HCT116 (cell line): ENCODE measurements at regions not wholly inside any gene's neighbourhood (a gene's known extent, or its start where the extent isn't known, plus 50 kb on each side); places are given as distances from the start of the nearest gene placed in this dataset.

Experiments used
- ATAC-seq: fragments of 200-7000 bp; cut with Tn5 transposase; 2 replicates; pipeline ENCODE4 v1.9.1; 2020; ENCODE audit warnings: mild to moderate bottlenecking, moderate library complexity
- BruUV-seq: library from RNA; stranded (reverse); fragments of 400-500 nt; replicated peaks from 2 replicates; lab custom pipeline; 2021; lab: Mats Ljungman, UMichigan
- CTCF ChIA-PET: fragments of 300-600 bp; sonication (Branson Sonifier 250); formaldehyde crosslinking; loops from one replicate; lab custom pipeline; 2021; ENCODE audit warnings: antibody characterized with exemption; lab: Charles Lee
- POLR2A ChIA-PET: fragments of 300-600, 350-600 bp; sonication (Branson Sonifier 250); formaldehyde crosslinking; loops from one replicate; lab custom pipeline; 2021; ENCODE audit warnings: antibody characterized with exemption; lab: Charles Lee
- RAD21 ChIA-PET, 2 experiments: fragments of 300-600 bp; sonication (Branson Sonifier 250); formaldehyde crosslinking; loops; one replicate each; lab custom pipeline; 2023; ENCODE audit warnings: low total read pairs in 2 of 2; ENCODE audit not compliant: uncharacterized antibody in 2 of 2, unreplicated experiment in 2 of 2, low non-redundant PET in 1 of 2; lab: Charles Lee
- DNase-seq: peaks from one replicate; pipeline ENCODE4 v3.0.0-alpha.2; 2010; ENCODE audit warnings: low read depth, low spot score
- H2AFZ ChIP-seq: fragments of 200-600 bp; shearing (Covaris generic), sonication (generic); 2 replicates; pipeline ENCODE4 v1.6.1; 2017; ENCODE audit warnings: low read depth, mixed run types, mixed read lengths, antibody characterized with exemption, low read length; ENCODE audit not compliant: poor library complexity, severe bottlenecking
- H3K27ac ChIP-seq: 2 replicates; pipeline ENCODE4 v1.5.1; 2012; ENCODE audit warnings: low read depth, low read length
- H3K27me3 ChIP-seq: fragments of 200-600 bp; sonication (generic); 2 replicates; pipeline ENCODE4 v1.6.1; 2016; ENCODE audit warnings: mixed run types, low read length, mixed read lengths; ENCODE audit not compliant: insufficient read depth
- H3K36me3 ChIP-seq, 2 experiments: fragments of 200-500 bp in 1 of 2; fragments of 200-600 bp in 1 of 2; sonication (Bioruptor generic) in 1 of 2; sonication (generic) in 1 of 2; 2 replicates each; pipeline versions ENCODE4 v1.5.1 to v1.6.1; 2014 to 2016; ENCODE audit warnings: low read length in 2 of 2, inconsistent platforms in 1 of 2, mixed read lengths in 1 of 2, mixed run types in 1 of 2; ENCODE audit not compliant: insufficient read depth in 2 of 2, control insufficient read depth in 1 of 2
- H3K4me1 ChIP-seq, 2 experiments: fragments of 200-600 bp in 1 of 2; sonication (generic) in 1 of 2; 2 replicates each; pipeline versions ENCODE4 v1.5.1 to v1.6.1; 2012 to 2017; ENCODE audit warnings: low read length in 2 of 2, inconsistent platforms in 1 of 2, mild to moderate bottlenecking in 1 of 2, mixed read lengths in 1 of 2, mixed run types in 1 of 2, moderate library complexity in 1 of 2; ENCODE audit not compliant: insufficient read depth in 2 of 2, control insufficient read depth in 1 of 2
- H3K4me2 ChIP-seq: fragments of 200-600 bp; sonication (generic); 2 replicates; pipeline ENCODE4 v1.6.1; 2017; ENCODE audit warnings: mixed run types, low read length, mixed read lengths
- H3K4me3 ChIP-seq, 2 experiments: fragments of 200-600 bp in 1 of 2; sonication (generic) in 1 of 2; replicated peaks in 1 of 2; 2 replicates each; pipeline ENCODE4 v1.5.1; 2011 to 2016; ENCODE audit warnings: low read length in 2 of 2, control low read depth in 1 of 2, low read depth in 1 of 2, mild to moderate bottlenecking in 1 of 2, mixed read lengths in 1 of 2, mixed run types in 1 of 2
- H3K79me2 ChIP-seq: fragments of 200-600 bp; sonication (generic); 2 replicates; pipeline ENCODE4 v1.6.1; 2017; ENCODE audit warnings: mild to moderate bottlenecking, mixed run types, low read length, moderate library complexity, mixed read lengths; ENCODE audit not compliant: insufficient read depth
- H3K9ac ChIP-seq: fragments of 200-600 bp; sonication (generic); 2 replicates; pipeline ENCODE4 v1.6.1; 2016; ENCODE audit warnings: low read length, mixed read lengths
- H3K9me2 ChIP-seq: fragments of 200-600 bp; sonication (generic), shearing (Covaris generic); 2 replicates; pipeline ENCODE4 v1.6.1; 2017; ENCODE audit warnings: mixed run types, mild to moderate bottlenecking, moderate library complexity; ENCODE audit not compliant: insufficient read depth
- H3K9me3 ChIP-seq, 2 experiments: fragments of 200-500 bp in 1 of 2; fragments of 200-600 bp in 1 of 2; sonication (Bioruptor generic) in 1 of 2; sonication (generic) in 1 of 2; 2 replicates each; pipeline ENCODE4 v1.6.1; 2014 to 2017; ENCODE audit warnings: low read length in 2 of 2, mixed read lengths in 2 of 2, inconsistent platforms in 1 of 2, low read depth in 1 of 2, mild to moderate bottlenecking in 1 of 2, mixed run types in 1 of 2, moderate library complexity in 1 of 2; ENCODE audit not compliant: control insufficient read depth in 1 of 2, insufficient read depth in 1 of 2
- H4K20me1 ChIP-seq: fragments of 200-600 bp; sonication (generic), shearing (Covaris generic); 2 replicates; pipeline ENCODE4 v1.6.1; 2017; ENCODE audit warnings: mixed run types, mild to moderate bottlenecking, moderate library complexity; ENCODE audit not compliant: insufficient read depth
- ATF3 ChIP-seq: IDR thresholded peaks from 2 replicates; pipeline ENCODE4 v1.6.1; 2012
- CBX3 ChIP-seq: IDR thresholded peaks from 2 replicates; pipeline ENCODE4 v1.6.1; 2012; ENCODE audit warnings: low read depth
- CEBPB ChIP-seq: IDR thresholded peaks from 2 replicates; pipeline ENCODE4 v1.6.1; 2012; ENCODE audit warnings: low read depth
- EGR1 ChIP-seq: IDR thresholded peaks from 2 replicates; pipeline ENCODE4 v1.6.1; 2012; ENCODE audit warnings: low read depth
- ELF1 ChIP-seq: IDR thresholded peaks from 2 replicates; pipeline ENCODE4 v1.6.1; 2012; ENCODE audit warnings: low read depth, borderline replicate concordance
- EZH2 ChIP-seq: fragments of 200-600 bp; sonication (generic); IDR thresholded peaks from 2 replicates; pipeline ENCODE4 v1.6.1; 2017; ENCODE audit warnings: antibody characterized with exemption, mixed run types
- EZH2phosphoT487 ChIP-seq: fragments of 200-600 bp; IDR thresholded peaks from 2 replicates; pipeline ENCODE4 v1.6.1; 2018; ENCODE audit warnings: antibody characterized with exemption, borderline replicate concordance
- JUND ChIP-seq: IDR thresholded peaks from 2 replicates; pipeline ENCODE4 v1.6.1; 2012
- MAX ChIP-seq: IDR thresholded peaks from 2 replicates; pipeline ENCODE4 v1.6.1; 2012
- REST ChIP-seq: IDR thresholded peaks from 2 replicates; pipeline ENCODE4 v1.6.1; 2012; ENCODE audit warnings: low read depth
- SIN3A ChIP-seq: IDR thresholded peaks from 2 replicates; pipeline ENCODE4 v1.6.1; 2012; ENCODE audit warnings: low read depth
- SP1 ChIP-seq: IDR thresholded peaks from 2 replicates; pipeline ENCODE4 v1.6.1; 2012; ENCODE audit warnings: low read depth
- SRF ChIP-seq: IDR thresholded peaks from 2 replicates; pipeline ENCODE4 v1.6.1; 2012; ENCODE audit warnings: low read depth
- TCF7L2 ChIP-seq: IDR thresholded peaks from 2 replicates; pipeline ENCODE4 v1.7.0; 2011; ENCODE audit warnings: borderline replicate concordance, inconsistent platforms; ENCODE audit not compliant: insufficient read depth, insufficient read length; ENCODE audit errors: extremely low read depth
- ZBTB33 ChIP-seq: IDR thresholded peaks from 2 replicates; pipeline ENCODE4 v1.6.1; 2011; ENCODE audit warnings: mild to moderate bottlenecking, low read length, moderate library complexity; ENCODE audit not compliant: insufficient replicate concordance; ENCODE audit errors: extremely low read depth
- ZFX ChIP-seq: fragments of 450-650 bp; IDR thresholded peaks from 2 replicates; pipeline ENCODE4 v1.6.1; 2017
- ZNF274 ChIP-seq: fragments of 200-500 bp; sonication (Bioruptor generic); IDR thresholded peaks from 2 replicates; pipeline ENCODE4 v1.6.1; 2014; ENCODE audit warnings: mild to moderate bottlenecking, low read depth, low read length, inconsistent platforms
- intact Hi-C: fragments of 100-400 bp; cut with micrococcal nuclease; formaldehyde crosslinking; loops from 2 replicates; pipeline ENCODE4 v1.10.0; 2022

GRCh38 chr18:40179729-40180461 lies 1775.1 kb upstream of the PIK3C3 start:
- Histone ChIP-seq H3K79me2 (no peaks in the 10 kb centered on the region), H2AFZ (no peak overlapping the region), H3K9me2 (no peaks in the 10 kb centered on the region), H3K36me3 (no peaks in the 10 kb centered on the region), H3K27me3 (no peaks in the 10 kb centered on the region; the same call in 1 of the 2 replicates), H3K9me3 (peaks cover 0 to 6% of the 10 kb centered on the region in 2 experiments; a peak in 2 of 4 replicates), H3K27ac (no peak overlapping the region), H4K20me1 (no peaks in the 10 kb centered on the region), H3K4me2 (no peak overlapping the region), H3K4me3 (no peak overlapping the region), H3K4me1 (no peaks in the 10 kb centered on the region), H3K9ac (no peak overlapping the region)
- ChIA-PET RAD21 (no interaction called here), CTCF (no interaction called here), POLR2A (no interaction called here)
- intact Hi-C loops: no loop called here
- DNase-seq: no peak
- TF ChIP-seq TCF7L2 (no peak), EGR1 (no peak), SP1 (no peak), SRF (no peak), REST (no peak), SIN3A (no peak), ZNF274 (no peak), ZBTB33 (no peak), ELF1 (no peak), MAX (no peak), EZH2 (no peak), JUND (no peak), CBX3 (no peak), ATF3 (no peak), ZFX (no peak), CEBPB (no peak), EZH2phosphoT487 (no peak)
- ATAC-seq: no peak
- BruUV-seq: no TSS peak
